ENCODE measurements at regions not wholly inside any gene's neighbourhood (a gene's known extent, or its start where the extent isn't known, plus 50 kb on each side); places are given as distances from the start of the nearest gene placed in this dataset.

GRCh38 chr5:31078956-31079355, 114.5 kb upstream of the CDH6 start:
- H3K9me3 Mint-ChIP-seq: peaks cover 12 to 15% of the 10 kb centered on the region in 2 experiments
- no peak overlapping the region for H3K23ac ChIP-seq (ENCODE audit: insufficient read length, low read depth, low read length)
- WGBS (ENCODE audit: extremely low coverage, insufficient read length, low lambda C conversion rate): no CpG with 5 or more reads among the region's 3 CpGs
- no peaks in the 10 kb centered on the region for H3K9me3 ChIP-seq (ENCODE audit: control insufficient read depth, low read depth, low read length)
- H4K91ac ChIP-seq (ENCODE audit: insufficient read length, low read depth, low read length): no peak overlapping the region
- H3K36me3 Mint-ChIP-seq (ENCODE audit: insufficient read depth in 1 of 3, low read depth in 3 of 3): peaks cover 10 to 14% (median 13%) of the 10 kb centered on the region in 3 experiments
- no peaks in the 10 kb centered on the region for H3K27me3 ChIP-seq (ENCODE audit: insufficient read depth, low read length)
- H2AK5ac ChIP-seq (ENCODE audit: insufficient read length, low read length): no peak overlapping the region
- no peaks in the 10 kb centered on the region; the same call in 1 of the 2 replicates for H3K27me3 Mint-ChIP-seq (ENCODE audit: low read depth)
- no peak overlapping the region for H3K4ac ChIP-seq (ENCODE audit: low read depth, low read length)
- TF ChIP-seq CTCF (conservative IDR thresholded peaks at IDR 0.05): no peak
- H3K56ac ChIP-seq (ENCODE audit: insufficient read length, low read depth, low read length): no peak overlapping the region
- H3K4me3 Mint-ChIP-seq: no peak overlapping the region
- H3K14ac ChIP-seq (ENCODE audit: insufficient read depth, low read length): no peak overlapping the region
- no peak for DNase-seq
- no peak overlapping the region for H2BK5ac ChIP-seq (ENCODE audit: insufficient read length, low read length)
- H3K79me1 ChIP-seq (ENCODE audit: insufficient read depth, low read depth, low read length, poor library complexity, severe bottlenecking): no peaks in the 10 kb centered on the region
- no peak overlapping the region for H3K9ac ChIP-seq (ENCODE audit: extremely low read depth, insufficient read length, low read length)
- H2AFZ ChIP-seq (ENCODE audit: low read length): no peak overlapping the region
- no peak overlapping the region for H3T11ph ChIP-seq (ENCODE audit: low read length)
- H3K4me2 ChIP-seq (ENCODE audit: insufficient read depth, insufficient read length, low read length): no peak overlapping the region
- no peak overlapping the region for H4K5ac ChIP-seq (ENCODE audit: insufficient read length, low read depth, low read length)
- no peak overlapping the region for H3K18ac ChIP-seq (ENCODE audit: insufficient read length, low read depth, low read length)
- no peaks in the 10 kb centered on the region for H3K23me2 ChIP-seq (ENCODE audit: insufficient read length, low read depth, low read length, poor library complexity, severe bottlenecking)
- no peak overlapping the region for H2BK120ac ChIP-seq (ENCODE audit: low read depth, low read length, poor library complexity, severe bottlenecking)
- no peak overlapping the region for H2BK20ac ChIP-seq (ENCODE audit: low read depth, low read length, poor library complexity, severe bottlenecking)
- no peak overlapping the region for H2BK15ac ChIP-seq (ENCODE audit: low read depth, low read length)
- H3K27ac Mint-ChIP-seq: no peak overlapping the region
- H3K4me1 ChIP-seq (ENCODE audit: insufficient read depth, low read length): no peaks in the 10 kb centered on the region
- no peak overlapping the region for H4K8ac ChIP-seq (replicated peaks; ENCODE audit: insufficient read length, low read depth, low read length)
- peaks cover 14 to 15% of the 10 kb centered on the region in 2 experiments for H3K4me1 Mint-ChIP-seq
- no peaks in the 10 kb centered on the region for H4K20me1 ChIP-seq (ENCODE audit: control insufficient read depth, insufficient read depth, insufficient read length)
- no peak overlapping the region for H3K27ac ChIP-seq (ENCODE audit: insufficient read length, low read depth, low read length)
- H2BK12ac ChIP-seq (ENCODE audit: insufficient read length, low read depth, low read length): no peak overlapping the region
- no peaks in the 10 kb centered on the region for H3K79me2 ChIP-seq (ENCODE audit: insufficient read depth, low read length)

Measured in H9 (cell line).